Stimulated activated CD8-positive, alpha-beta memory T cell treated with anti-CD3 and anti-CD28 coated beads, Interleukin-2, amount 100 ng/mL, for 1 hour (primary cell): ENCODE measurements at regions not wholly inside any gene's neighbourhood (a gene's known extent, or its start where the extent isn't known, plus 50 kb on each side); places are given as distances from the start of the nearest gene placed in this dataset.

ENCODE experiments used
- DNase-seq, 2 donors: peaks; one replicate each; pipeline ENCODE4 v3.0.0-alpha.2; 2020; ENCODE audit warnings: low read depth in 2 of 2

- DNase-seq: no peak
These were observed 706.9 kb upstream of the TENM3 start for GRCh38 chr4:181536196-181536746.

- no peak for DNase-seq
These were observed 706.3 kb upstream of the TENM3 start for GRCh38 chr4:181536811-181537434.

GRCh38 chr4:181538431-181538830 lies 704.8 kb upstream of the TENM3 start:
- no peak for DNase-seq

- no peak for DNase-seq
These were observed 701.8 kb upstream of the TENM3 start for GRCh38 chr4:181541396-181541795.

GRCh38 chr4:181548873-181549575 lies 694.2 kb upstream of the TENM3 start:
- no peak for DNase-seq

- DNase-seq: no peak
These were observed 693.5 kb upstream of the TENM3 start for GRCh38 chr4:181549576-181550188.

GRCh38 chr4:181550381-181550780 lies 692.8 kb upstream of the TENM3 start:
- DNase-seq: no peak

- no peak for DNase-seq
These were observed 683.6 kb upstream of the TENM3 start for GRCh38 chr4:181559637-181560036.

GRCh38 chr4:181562399-181562798 lies 680.8 kb upstream of the TENM3 start:
- DNase-seq: no peak

- no peak for DNase-seq
These were observed 678.6 kb upstream of the TENM3 start for GRCh38 chr4:181564625-181565024.

- DNase-seq: no peak
These were observed 676.7 kb upstream of the TENM3 start for GRCh38 chr4:181566490-181566889.

- DNase-seq: no peak
These were observed 673.6 kb upstream of the TENM3 start for GRCh38 chr4:181569553-181569952.

GRCh38 chr4:181578911-181579310 lies 664.3 kb upstream of the TENM3 start:
- DNase-seq: no peak

- DNase-seq: no peak
These were observed 663.7 kb upstream of the TENM3 start for GRCh38 chr4:181579486-181579885.

GRCh38 chr4:181581983-181582382 lies 661.2 kb upstream of the TENM3 start:
- DNase-seq: no peak

GRCh38 chr4:181582595-181582994 lies 660.6 kb upstream of the TENM3 start:
- no peak for DNase-seq

GRCh38 chr4:181588733-181589302 lies 654.4 kb upstream of the TENM3 start:
- no peak for DNase-seq

- no peak for DNase-seq
These were observed 650.9 kb upstream of the TENM3 start for GRCh38 chr4:181592221-181592745.

GRCh38 chr4:181593703-181594102 lies 649.5 kb upstream of the TENM3 start:
- DNase-seq: no peak

- DNase-seq: no peak
These were observed 649.0 kb upstream of the TENM3 start for GRCh38 chr4:181594188-181594587.

GRCh38 chr4:181595716-181596115 lies 647.5 kb upstream of the TENM3 start:
- no peak for DNase-seq

GRCh38 chr4:181597766-181598165 lies 645.4 kb upstream of the TENM3 start:
- DNase-seq: no peak
